A549 (cell line): ENCODE measurements at regions not wholly inside any gene's neighbourhood (a gene's known extent, or its start where the extent isn't known, plus 50 kb on each side); places are given as distances from the start of the nearest gene placed in this dataset.

Experiments used
- CTCF ChIP-seq: fragments of >200 bp; sonication (Bioruptor Twin); formaldehyde crosslinking; IDR thresholded peaks from 3 replicates; pipeline ENCODE4 v1.5.1; 2016
- ESRRA ChIP-seq: fragments of 150-350 bp; IDR thresholded peaks from 2 replicates; pipeline ENCODE4 v1.6.1; 2014; ENCODE audit warnings: mild to moderate bottlenecking, low read length, borderline replicate concordance
- MAFK ChIP-seq: fragments of 450-650 bp; IDR thresholded peaks from 2 replicates; pipeline ENCODE4 v1.6.1; 2014; ENCODE audit not compliant: partially characterized antibody
- NPAS2 ChIP-seq: fragments of 250-450 bp; sonication (Bioruptor Pico); IDR thresholded peaks from 2 replicates; pipeline ENCODE4 v1.8.0; 2022; ENCODE audit warnings: mild to moderate bottlenecking, moderate library complexity, borderline replicate concordance
- NR3C1 ChIP-seq: fragments of >200 bp; sonication (Bioruptor Twin); formaldehyde crosslinking; IDR thresholded peaks from 3 replicates; pipeline ENCODE4 v1.6.1; 2017
- RAD21 ChIP-seq, 2 experiments: fragments of >200 bp in 1 of 2; sonication (Bioruptor Twin) in 1 of 2; formaldehyde crosslinking in 1 of 2; IDR thresholded peaks in 1 of 2; conservative IDR thresholded peaks in 1 of 2; 2 replicates in 1 of 2; 3 replicates in 1 of 2; pipeline ENCODE4 v1.6.1; 2012 to 2018; ENCODE audit warnings: inconsistent platforms in 1 of 2
- REST ChIP-seq: fragments of 200-600 bp; sonication (generic); IDR thresholded peaks from 2 replicates; pipeline ENCODE4 v1.6.1; 2016; ENCODE audit warnings: antibody characterized with exemption, mild to moderate bottlenecking, moderate library complexity
- RNF2 ChIP-seq: fragments of 200-600 bp; sonication (generic); IDR thresholded peaks from 2 replicates; pipeline ENCODE4 v1.6.1; 2016; ENCODE audit warnings: low read depth, mild to moderate bottlenecking, antibody characterized with exemption, moderate library complexity, borderline replicate concordance

- TF ChIP-seq RNF2 (no peak), ESRRA (no peak), NR3C1 (no peak), MAFK (no peak), CTCF (no peak), NPAS2 (CRISPR knock-in tag) (no peak), RAD21 (conservative IDR thresholded peaks at IDR 0.05 in 1 of 2, IDR thresholded peaks at IDR 0.05 in 1 of 2) (no peak), REST (no peak)
These were observed 298.0 kb upstream of the TNRC6C start for GRCh38 chr17:77660524-77660923.
